ENCODE measurements at regions not wholly inside any gene's neighbourhood (a gene's known extent, or its start where the extent isn't known, plus 50 kb on each side); places are given as distances from the start of the nearest gene placed in this dataset.

DNA sequence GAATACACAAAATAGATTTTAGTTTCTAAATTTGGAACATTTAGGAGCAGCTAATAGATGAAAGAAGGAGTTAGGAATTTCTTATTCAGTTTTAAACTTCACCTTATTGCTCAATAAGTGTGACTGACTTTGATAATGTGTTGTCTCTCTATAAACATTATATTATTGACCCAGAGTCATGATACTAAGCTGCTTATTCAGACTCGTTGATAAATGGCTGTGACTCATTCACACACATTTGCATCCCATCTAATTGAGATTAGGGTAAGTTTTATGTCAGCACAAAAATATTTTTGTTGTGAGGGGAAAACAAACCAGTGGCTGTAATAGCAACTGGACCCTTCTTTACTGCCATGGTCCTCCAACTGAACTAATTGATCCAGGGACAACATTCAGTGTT lies 137.6 kb downstream of the GOLIM4 start:
- no peak for ATAC-seq

DNA sequence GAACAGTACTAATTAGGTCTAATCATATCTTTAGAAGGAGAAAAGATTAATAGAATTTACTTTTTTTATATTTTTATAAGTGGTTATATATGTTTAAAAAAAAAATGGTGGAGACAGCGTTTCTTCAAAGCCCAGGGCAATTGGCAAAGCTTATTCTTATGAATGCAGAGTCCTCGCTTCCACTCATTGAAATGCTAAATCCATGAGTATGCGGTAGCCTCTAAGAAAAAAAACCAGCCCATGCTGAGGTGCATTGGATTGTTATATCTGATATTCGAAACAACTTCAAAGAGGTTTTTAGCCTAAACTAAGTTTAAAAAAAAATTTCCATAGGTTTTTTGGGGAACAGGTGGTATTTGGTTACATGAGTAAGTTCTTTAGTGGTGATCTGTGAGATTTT lies 142.8 kb downstream of the GOLIM4 start:
- no peak for ATAC-seq

DNA sequence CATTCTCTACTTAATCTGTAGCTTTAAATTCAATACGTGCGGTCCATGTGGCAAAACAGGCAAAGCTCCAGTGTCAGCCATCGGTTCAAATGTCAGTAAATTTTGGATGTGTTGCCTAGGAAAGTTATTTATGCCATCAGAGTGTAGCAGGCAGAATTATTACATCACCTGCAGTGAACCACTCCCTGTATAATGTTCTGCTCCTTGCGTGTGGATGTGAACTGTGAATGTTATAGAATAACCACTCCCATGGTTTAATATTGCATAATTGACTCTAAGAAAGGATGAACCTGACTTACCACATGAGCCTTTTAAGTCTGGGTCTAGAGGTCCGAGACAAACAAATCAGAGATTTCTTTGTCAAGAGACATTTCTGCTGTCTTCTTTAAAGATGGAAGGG lies 145.5 kb downstream of the GOLIM4 start:
- no peak for ATAC-seq

DNA sequence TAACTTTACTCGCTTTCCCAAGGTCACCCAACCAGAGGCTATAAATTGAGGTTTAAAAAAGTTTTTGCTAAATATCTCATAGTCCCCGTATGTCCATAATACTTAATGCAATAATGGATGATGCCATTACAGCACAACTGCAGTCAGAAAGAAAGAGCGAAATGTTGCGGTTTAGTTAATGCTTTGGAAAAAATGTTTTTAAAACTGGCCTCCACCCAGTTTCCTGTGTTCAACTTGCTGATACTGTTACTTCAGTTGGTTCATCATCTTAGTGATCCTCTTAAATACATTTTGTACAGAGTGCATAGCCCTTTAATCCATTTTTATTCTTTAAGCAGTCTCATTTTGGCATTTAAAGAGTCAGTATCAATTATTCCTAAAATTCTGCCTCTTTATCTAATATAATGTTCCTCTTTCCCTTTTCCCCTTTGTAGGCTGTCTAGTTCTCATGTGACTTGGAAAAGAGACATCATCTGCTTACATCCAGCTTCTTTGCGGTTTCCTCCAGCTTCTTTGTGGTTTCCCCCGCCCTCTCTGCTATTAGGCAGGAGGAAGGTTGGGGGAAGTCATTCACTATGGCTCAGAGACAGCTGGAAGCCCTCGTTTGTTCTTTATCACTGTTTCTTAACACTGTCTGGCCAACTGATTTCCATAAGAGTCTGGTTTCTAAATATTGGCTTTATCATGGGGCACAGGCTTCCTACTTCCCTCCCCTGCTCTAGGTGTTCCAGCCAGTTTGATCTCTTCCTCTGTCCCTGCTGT lies 154.3 kb downstream of the GOLIM4 start:
- no peak for ATAC-seq

DNA sequence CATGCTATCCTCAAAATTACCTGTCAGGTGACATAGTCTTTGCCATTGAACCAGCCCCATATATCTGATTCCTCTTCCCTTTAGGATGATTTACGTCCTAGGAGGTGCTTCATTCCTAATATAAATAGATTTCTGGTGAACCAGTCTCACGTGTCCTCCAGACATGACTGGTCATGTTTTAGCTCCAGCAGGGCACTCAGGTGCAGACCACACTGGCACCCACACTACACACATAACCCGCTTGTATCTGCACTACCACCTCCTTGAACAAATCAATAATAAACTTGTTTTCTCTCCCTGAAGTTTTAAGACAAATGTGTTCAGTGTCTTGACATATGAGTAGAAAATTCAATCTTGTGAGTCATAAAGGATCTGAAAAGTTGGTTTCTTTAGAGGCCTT lies 155.5 kb downstream of the GOLIM4 start:
- no peak for ATAC-seq

DNA sequence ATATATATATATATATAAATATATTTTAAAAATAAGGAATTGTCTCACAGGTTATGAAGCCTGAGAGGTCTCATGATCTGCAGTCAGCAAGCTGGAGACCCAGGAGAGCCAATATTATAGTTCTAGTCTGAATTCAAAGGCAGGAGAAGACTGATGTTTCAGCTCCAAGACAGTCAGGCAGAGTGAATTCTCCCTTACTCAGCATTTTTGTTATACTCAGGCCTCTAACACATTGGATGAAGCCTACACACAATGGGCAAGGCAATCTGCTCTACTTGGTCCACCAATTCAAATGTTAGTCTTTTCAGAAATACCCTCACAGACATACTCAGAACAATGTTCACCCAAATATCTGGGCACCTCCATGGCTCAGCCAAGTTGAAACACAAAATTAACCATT lies 157.2 kb downstream of the GOLIM4 start:
- ATAC-seq = no peak

DNA sequence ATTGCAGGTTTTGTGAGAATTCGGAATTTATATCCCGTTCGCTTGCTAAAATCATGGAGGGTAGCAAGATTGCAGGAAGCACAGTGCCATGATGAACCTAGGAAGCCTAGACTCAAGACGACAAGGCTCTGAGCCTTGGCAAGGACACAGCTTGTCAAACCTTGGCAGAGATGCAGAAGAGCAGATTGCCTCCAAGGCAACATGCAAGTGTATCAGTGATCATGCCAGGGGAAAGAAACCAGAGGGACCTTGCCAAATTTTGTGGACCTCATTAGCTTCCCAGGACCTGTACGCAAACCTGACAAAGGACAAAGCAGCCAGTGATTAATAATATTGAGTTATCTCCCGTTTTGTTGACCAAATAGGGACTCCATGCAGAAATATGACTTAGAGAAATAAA lies 159.7 kb downstream of the GOLIM4 start:
- no peak for ATAC-seq

DNA sequence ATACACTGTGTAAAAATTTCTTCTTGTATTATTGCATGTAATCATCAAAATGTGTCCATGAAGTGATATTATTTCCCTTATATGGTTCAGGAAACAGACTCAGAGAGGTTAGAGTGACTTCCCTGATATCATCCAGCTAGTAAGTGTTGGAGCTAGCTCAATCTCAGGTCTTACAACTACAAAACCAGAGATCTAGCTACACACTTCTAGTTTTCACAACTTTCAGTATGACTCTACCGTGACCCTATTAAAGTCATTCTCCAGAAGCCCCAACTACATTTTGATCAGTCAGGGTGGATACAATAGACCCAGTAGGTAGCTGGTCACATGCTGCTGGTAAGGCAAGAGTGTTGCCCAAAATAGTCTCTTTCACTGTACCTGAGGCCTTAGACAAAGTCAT lies 165.3 kb downstream of the GOLIM4 start:
- ATAC-seq = no peak

DNA sequence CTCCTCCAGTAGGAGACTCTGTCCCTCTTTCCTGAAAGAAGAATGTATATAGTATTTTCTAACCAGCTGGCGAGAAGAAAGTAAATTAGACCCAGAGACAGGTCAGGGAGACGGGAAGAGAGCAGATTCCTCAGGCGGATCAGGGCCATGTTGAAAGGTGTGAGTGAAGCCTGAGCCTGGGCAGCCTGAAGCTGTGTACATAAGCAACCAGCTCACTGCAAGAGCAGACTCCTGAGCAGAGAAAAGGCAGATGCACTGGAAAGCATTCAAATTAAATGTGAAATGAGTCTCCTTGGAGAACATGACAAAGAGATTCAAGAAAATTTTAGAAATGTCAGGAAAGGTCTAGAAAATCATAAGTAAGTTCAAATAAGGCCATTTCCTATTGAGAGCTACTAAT lies 165.8 kb downstream of the GOLIM4 start:
- no peak for ATAC-seq

DNA sequence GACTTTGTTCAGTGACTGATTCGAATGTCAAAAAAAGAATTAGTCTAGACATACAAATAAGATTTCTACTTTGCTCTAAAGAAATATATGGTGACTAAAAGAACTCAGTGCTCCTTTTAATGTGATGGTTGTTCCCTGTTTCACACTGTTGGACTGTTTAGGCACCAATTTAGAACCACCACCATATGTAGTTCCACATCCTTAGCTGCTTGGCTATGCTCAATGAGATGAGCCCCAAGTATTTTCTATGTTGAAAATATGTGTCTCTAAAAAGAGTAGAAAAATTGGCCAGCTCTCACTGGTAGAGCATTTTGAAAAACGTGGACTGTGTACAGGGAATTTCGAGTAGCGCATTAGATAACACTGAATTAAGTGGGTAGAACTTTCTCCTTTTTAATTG lies 167.3 kb downstream of the GOLIM4 start:
- ATAC-seq = no peak

DNA sequence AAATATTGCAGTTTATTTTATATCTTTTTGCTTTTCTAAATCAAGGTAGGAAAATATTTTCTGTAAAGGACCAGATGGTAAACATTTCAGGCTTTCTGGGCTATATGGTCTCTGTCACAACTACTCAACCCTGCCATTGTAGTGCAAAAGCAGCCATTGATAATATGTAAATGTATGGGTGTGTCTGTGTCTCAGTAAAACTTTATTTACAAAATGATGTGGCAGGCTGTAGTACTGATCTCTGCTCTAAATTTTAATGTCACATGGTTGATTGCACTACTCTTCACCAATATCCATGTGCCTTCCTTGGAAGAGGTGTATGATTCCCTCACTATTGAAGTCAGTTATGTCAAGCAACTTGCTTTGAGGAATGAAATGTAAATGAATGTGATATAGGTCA lies 175.0 kb downstream of the GOLIM4 start:
- ATAC-seq = no peak

DNA sequence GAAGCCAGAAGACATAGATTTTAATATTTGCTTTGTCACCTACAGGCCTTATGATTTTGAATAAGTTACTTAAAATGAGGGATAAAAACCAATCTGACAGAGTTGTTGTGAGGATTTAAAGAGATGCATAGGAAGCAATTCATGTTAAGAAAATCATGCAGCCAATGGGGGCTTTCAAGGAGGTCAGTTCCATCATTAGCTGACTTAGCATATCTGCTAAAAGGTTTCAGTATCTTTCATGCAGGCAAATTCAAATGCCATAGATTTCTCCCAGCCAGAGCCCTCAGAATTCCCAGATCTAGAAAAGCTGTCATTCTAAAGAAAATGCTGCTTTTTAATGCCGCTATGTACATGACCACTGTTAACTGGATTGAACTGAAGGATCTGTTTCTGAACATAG lies 176.1 kb downstream of the GOLIM4 start:
- no peak for ATAC-seq

DNA sequence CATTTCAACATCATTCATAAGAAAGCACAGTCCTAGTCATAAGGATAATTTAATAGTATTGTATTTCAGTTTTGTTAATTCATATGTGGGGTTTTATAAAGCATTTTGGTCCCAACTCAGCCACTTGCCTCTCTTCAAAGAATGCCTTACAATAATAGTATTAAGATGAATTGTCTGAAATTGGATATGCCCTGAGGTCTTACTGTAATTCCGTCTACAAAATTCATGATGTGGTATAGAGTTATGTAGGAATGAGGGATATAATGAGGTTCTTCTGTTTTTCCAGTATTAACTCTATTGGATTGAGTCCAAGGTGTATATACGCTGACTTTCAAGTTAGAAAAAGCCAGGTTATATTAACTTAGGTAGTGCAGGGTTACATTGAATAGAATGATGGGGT lies 177.0 kb downstream of the GOLIM4 start:
- ATAC-seq = no peak

DNA sequence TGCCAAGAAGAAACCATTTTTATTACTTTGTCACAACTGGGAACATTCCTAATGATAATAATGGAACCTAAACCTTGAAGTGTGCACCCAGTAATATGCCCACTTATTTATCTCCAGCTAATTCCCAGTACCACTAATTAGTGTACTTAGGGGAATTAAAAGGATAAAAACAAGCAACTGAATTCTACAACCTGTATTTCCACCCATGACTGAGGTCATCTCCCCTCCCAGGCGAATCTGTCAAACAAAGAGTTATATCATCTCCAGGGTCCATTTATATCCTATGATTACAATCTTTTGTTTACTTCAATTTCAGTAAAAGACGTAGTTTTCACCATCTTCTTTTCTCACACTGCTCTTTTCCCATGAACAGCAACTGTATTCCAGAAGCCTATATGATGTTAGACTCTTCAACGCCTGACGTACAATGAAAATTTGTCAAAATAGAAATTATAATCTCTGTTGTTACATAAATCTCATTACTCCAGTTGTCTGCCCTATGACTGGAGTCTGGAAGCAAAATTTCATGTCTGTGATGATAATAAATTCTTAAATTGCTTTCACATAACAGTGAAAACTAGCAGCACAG lies 177.6 kb downstream of the GOLIM4 start:
- no peak for ATAC-seq

DNA sequence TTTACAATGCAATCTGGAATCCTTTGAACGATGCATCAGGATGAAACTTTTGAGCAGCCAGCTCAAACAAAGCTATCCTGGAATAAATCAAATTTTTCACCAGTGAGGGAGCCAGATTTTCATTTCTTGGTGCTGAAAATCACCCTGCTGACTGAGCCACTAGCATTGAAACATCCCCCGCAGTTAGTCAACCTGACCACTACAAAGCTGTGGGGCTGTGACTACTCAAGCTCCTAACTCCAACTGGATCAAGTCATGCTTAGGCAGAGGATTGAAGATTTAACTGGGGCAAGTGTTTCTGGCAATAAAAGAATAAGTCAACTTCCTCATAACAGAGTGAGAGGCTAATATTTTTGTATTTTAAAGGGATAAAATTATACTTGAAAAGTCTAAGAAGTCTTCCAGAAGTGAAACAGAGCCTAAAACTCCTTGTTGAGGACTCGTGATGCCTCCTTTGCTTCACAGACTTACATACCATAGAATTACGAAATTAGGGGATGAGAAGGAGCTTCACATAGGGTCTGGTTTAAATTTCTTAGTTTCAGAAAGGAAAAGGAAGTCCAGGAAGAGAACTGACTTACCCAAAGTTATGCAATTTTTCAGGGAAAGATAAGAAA lies 177.8 kb downstream of the SERPINI1 start:
- no peak for ATAC-seq

DNA sequence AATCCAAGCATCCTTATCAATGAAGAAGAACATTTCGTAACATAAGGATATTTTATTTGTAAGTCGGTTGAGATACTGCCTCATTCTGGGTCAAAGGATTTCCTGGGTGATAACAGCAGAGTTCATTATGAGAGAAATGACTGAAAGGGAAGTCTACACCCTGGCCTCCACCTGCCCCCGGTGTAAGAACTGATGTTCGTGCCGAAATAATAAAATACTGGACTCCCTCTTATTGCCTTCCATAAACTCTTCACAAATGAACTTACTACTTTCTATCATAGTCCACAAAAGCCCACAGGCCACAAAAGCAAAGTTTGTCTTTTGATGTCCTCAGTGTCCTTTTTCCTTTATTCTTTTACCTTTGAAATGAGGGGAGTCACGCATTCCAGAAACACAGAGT lies 174.4 kb downstream of the SERPINI1 start:
- ATAC-seq = no peak

DNA sequence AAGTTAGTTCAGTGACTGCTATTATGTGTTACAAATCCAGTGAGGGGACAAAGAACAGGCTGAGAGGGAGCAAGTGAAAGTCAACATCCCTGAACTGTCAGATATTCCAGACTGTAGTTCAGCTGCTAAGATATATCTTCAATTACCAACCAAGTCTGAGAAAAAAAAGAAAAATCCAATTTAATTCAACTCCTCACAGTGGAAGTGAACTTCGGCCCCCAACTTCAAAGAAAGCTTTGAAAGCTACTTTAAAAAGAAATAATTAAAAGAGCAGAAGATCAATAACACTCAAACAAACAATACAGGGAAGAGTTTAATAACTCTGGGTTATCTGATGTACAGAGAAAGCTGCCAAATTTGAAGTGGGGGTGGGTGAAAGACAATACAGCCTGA lies 174.0 kb downstream of the SERPINI1 start:
- no peak for ATAC-seq

DNA sequence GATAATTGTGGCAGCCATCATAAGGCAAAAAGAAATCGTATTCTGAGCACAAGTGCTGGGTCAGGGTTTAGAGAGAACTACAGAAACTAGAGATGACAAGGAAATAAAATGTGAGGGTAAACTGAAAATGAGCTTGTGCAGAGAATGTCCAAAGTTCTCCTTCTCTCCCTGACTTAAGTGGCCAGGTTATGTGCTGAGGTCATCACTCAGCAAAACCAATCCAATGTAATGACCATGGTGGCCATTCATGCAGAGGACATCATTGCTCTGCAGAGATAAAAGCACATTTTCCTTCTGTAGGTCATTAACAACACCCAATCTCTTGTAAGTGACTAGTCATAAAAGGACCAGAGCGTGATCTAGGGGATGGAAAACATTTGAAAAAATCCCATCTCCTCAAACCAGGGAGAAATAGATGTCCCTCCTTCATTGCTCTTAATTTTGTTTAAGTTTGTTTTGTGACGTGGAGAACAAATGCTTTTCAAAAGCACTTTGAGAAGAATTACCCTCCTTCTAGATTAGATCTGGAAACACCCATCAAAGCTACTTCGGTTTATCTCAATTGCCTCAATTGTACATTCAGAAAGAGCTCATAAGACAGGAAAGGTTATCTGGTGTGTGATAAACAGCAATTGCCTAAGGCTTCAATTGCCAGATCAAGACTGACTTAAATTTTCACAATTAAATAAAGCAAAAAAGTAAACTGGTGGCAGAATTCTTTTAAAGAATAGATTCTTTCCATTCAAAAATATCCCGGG lies 173.4 kb downstream of the SERPINI1 start:
- no peak for ATAC-seq

DNA sequence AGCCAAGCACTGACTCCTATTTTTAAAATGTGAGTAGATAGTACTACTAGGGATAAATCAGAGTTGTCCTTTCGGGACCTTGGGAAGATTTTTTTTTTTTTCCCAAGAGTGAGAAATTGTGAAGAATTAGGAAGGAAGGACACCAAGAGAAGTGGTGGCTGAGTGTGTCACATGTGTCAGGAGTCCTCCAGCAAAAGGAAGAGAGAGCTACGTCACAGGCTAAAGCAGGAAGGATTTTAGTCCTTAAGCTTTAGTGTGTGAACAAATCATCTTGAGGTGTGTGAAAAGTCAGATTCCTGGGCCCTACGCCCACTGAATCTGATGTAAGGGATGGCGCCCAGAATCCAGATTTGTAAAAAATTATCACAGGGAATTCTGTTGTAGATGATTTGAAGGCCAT lies 172.7 kb downstream of the SERPINI1 start:
- no peak for ATAC-seq

DNA sequence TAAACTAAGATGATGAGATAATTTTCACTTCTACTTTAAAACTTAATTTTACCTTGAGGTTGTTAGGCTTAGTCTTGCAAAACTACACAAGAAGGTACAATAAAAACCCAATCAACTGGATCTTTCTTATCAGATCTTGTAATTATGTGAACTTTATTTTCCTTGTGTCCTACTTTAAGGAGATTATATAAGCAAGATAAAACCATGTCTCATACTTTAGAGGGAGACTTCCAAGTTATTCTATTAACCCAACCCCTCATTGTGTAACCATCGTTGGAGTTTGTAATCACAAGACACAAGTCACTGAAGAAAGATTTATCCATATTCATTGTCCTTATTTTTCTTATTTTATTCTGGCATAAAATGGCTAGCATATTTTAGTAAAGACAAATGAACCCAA lies 165.6 kb downstream of the SERPINI1 start:
- no peak for ATAC-seq

DNA sequence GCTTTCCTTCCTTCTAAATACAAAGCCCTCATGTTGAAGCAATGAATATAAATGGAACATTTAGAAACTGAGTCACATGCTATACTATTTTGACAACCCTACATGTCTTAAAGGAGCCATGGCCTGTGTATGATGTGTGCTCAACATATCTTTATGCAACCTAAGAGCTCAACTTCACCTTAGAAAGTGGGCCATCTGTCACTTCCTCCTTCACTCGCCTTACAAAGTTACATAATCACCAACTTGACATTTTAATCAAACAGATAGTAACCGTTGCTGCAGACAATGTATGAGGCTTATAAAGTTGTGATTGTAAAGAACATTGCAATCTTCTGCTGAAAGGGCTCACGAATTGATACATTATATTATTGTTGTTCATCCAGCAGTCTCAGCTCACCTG lies 163.6 kb downstream of the SERPINI1 start:
- no peak for ATAC-seq

DNA sequence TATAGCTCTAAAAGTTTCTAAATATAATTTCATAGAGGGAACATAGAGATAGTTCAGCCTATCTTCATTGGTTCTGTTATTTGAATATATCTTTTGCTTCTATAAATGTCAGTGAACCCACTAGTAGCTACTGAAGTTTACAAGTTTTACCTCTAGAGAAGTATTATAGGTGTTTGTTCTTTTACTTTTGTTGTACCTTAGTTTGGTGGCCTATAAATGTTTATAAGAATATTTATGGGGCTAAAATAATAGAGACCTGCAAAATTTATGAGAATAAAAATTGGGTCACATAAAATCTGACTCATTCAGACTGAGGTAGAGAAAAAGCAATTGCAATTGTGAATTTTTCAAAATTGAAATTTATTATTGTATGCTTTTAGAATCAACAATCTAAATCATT lies 162.6 kb downstream of the SERPINI1 start:
- no peak for ATAC-seq

DNA sequence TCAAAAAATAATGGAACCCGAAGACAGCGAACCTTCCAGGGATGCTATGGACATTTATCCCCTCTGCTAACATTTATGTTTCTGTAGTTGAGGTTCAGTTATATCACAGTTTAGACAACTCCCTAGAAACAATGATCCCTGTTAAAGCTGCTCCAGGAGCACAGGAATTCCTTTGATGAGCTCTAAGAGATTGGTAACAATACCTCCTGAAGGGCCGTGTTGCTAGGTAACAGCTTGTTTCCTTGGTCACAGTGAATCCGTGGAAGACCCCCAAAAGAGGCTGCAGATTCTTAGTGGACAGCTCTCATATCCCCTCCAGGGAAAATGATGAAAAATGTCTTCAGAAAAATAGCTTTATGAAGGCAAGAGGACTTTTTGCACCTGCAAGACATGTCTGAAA lies 160.2 kb downstream of the SERPINI1 start:
- ATAC-seq = no peak

DNA sequence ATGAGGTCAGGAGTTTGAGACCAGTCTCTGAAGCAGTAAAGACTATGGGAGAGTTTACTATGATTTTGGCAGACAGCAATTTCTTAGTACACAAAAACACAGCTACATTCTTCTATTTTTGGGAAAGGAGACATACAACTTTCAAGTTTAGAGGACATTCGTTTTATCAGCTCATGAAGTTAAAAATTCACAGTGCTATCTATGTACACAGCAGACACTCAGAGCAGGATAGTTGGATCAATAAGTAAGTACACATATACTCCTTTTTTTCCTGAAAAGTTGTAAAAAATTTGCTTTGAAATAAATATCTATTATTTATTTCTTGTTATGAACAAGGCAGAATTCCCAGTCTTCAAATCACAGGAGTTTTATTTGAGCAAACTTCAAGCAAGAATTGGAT lies 159.7 kb downstream of the SERPINI1 start:
- ATAC-seq = no peak
